MM.1S (cell line): ENCODE measurements at regions not wholly inside any gene's neighbourhood (a gene's known extent, or its start where the extent isn't known, plus 50 kb on each side); places are given as distances from the start of the nearest gene placed in this dataset.

Experiments used
- DNase-seq: peaks from one replicate; pipeline ENCODE4 v3.0.0-alpha.2; 2015
- H2AFZ ChIP-seq: fragments of 300-600 bp; sonication (generic); 2 replicates; pipeline ENCODE4 v1.6.0; 2016; ENCODE audit warnings: antibody characterized with exemption, low read length
- H3F3A ChIP-seq: fragments of 300-600 bp; sonication (generic); 2 replicates; pipeline ENCODE4 v1.6.1; 2016; ENCODE audit warnings: mild to moderate bottlenecking, antibody characterized with exemption, low read length, moderate library complexity, mixed read lengths; ENCODE audit not compliant: insufficient read depth
- H3K27ac ChIP-seq: fragments of 300-600 bp; sonication (generic); 2 replicates; pipeline ENCODE4 v1.5.1; 2016; ENCODE audit warnings: mild to moderate bottlenecking, low read length
- H3K27me3 ChIP-seq: fragments of 300-600 bp; sonication (generic); replicated peaks from 2 replicates; pipeline ENCODE4 v1.6.0; 2016; ENCODE audit warnings: low read length; ENCODE audit not compliant: insufficient read depth
- H3K36me3 ChIP-seq: fragments of 300-600 bp; sonication (generic); replicated peaks from 2 replicates; pipeline ENCODE4 v1.6.1; 2016; ENCODE audit warnings: mild to moderate bottlenecking, low read length, mixed read lengths; ENCODE audit not compliant: insufficient read depth
- H3K4me1 ChIP-seq: fragments of 300-600 bp; sonication (generic); 2 replicates; pipeline ENCODE4 v1.6.1; 2016; ENCODE audit warnings: low read length, mixed read lengths
- H3K4me2 ChIP-seq: fragments of 300-600 bp; sonication (generic); 2 replicates; pipeline ENCODE4 v1.6.0; 2016; ENCODE audit warnings: low read depth, low read length
- H3K4me3 ChIP-seq: fragments of 300-600 bp; sonication (generic); 2 replicates; pipeline ENCODE4 v1.5.1; 2016; ENCODE audit warnings: low read length, mixed read lengths
- H3K79me2 ChIP-seq: fragments of 300-600 bp; sonication (generic); 2 replicates; pipeline ENCODE4 v1.6.1; 2016; ENCODE audit warnings: mixed run types, low read length, mixed read lengths
- H3K9ac ChIP-seq: fragments of 300-600 bp; sonication (generic); 2 replicates; pipeline ENCODE4 v1.6.1; 2016; ENCODE audit warnings: low read length, mixed read lengths
- H3K9me2 ChIP-seq: fragments of 300-600 bp; sonication (generic); replicated peaks from 2 replicates; pipeline ENCODE4 v1.6.1; 2016; ENCODE audit warnings: mild to moderate bottlenecking, low read length, mixed read lengths; ENCODE audit not compliant: insufficient read depth
- H3K9me3 ChIP-seq: fragments of 300-600 bp; sonication (generic); replicated peaks from 2 replicates; pipeline ENCODE4 v1.6.1; 2016; ENCODE audit warnings: mild to moderate bottlenecking, low read length, mixed read lengths; ENCODE audit not compliant: insufficient read depth
- H4K20me1 ChIP-seq: fragments of 300-600 bp; sonication (generic); 2 replicates; pipeline ENCODE4 v1.6.1; 2016; ENCODE audit warnings: mild to moderate bottlenecking, low read length, moderate library complexity, mixed read lengths; ENCODE audit not compliant: insufficient read depth
- CTCF ChIP-seq: fragments of 300-600 bp; sonication (generic); IDR thresholded peaks from 2 replicates; pipeline ENCODE4 v1.5.1; 2016; ENCODE audit warnings: antibody characterized with exemption, low read length, mixed read lengths
- EZH2 ChIP-seq: fragments of 300-600 bp; sonication (generic); optimal IDR thresholded peaks from 2 replicates; pipeline ENCODE3; 2017; ENCODE audit warnings: low read depth, mild to moderate bottlenecking, antibody characterized with exemption, low read length, mixed read lengths
- EZH2phosphoT487 ChIP-seq: fragments of 300-600 bp; sonication (generic); IDR thresholded peaks from 2 replicates; pipeline ENCODE4 v1.6.1; 2018; ENCODE audit warnings: antibody characterized with exemption, low read length

GRCh38 chr12:75716291-75717025 is 205.0 kb upstream of the KRR1 start:
- H3K9me3 ChIP-seq, result no peaks in the 10 kb centered on the region
- H3K9ac ChIP-seq, result no peak overlapping the region
- no peak overlapping the region for H3K27ac ChIP-seq
- TF ChIP-seq CTCF (no peak), EZH2 (no peak)
- H3K36me3 ChIP-seq, result no peaks in the 10 kb centered on the region
- H3K4me1 ChIP-seq, result no peaks in the 10 kb centered on the region
- no peaks in the 10 kb centered on the region for H3K9me2 ChIP-seq
- H2AFZ ChIP-seq, result no peak overlapping the region
- no peaks in the 10 kb centered on the region for H3K27me3 ChIP-seq
- H4K20me1 ChIP-seq, result no peaks in the 10 kb centered on the region
- H3F3A ChIP-seq, result no peaks in the 10 kb centered on the region
- DNase-seq, result no peak
- H3K79me2 ChIP-seq, result no peaks in the 10 kb centered on the region
- no peak overlapping the region for H3K4me3 ChIP-seq
- no peak overlapping the region for H3K4me2 ChIP-seq

- TF ChIP-seq EZH2phosphoT487, result no peak
- no peak for TF ChIP-seq CTCF
- TF ChIP-seq EZH2, result no peak
- no peak overlapping the region for H3K4me3 ChIP-seq
- no peak overlapping the region for H2AFZ ChIP-seq
- H3F3A ChIP-seq, result no peaks in the 10 kb centered on the region
- no peaks in the 10 kb centered on the region for H3K9me3 ChIP-seq
- H3K79me2 ChIP-seq, result no peaks in the 10 kb centered on the region
- no peaks in the 10 kb centered on the region for H3K4me1 ChIP-seq
- H4K20me1 ChIP-seq, result no peaks in the 10 kb centered on the region
- H3K36me3 ChIP-seq, result no peaks in the 10 kb centered on the region
- H3K9me2 ChIP-seq, result no peaks in the 10 kb centered on the region
- H3K27ac ChIP-seq, result no peak overlapping the region
- no peak overlapping the region for H3K4me2 ChIP-seq
- H3K27me3 ChIP-seq, result no peaks in the 10 kb centered on the region
- DNase-seq, result no peak
- no peak overlapping the region for H3K9ac ChIP-seq
Measured at GRCh38 chr12:75715682-75716081, 204.3 kb upstream of the KRR1 start.

GRCh38 chr12:75715323-75715644 is 203.9 kb upstream of the KRR1 start:
- Histone ChIP-seq H3K27ac (no peak overlapping the region), H3K27me3 (no peaks in the 10 kb centered on the region), H3K4me2 (no peak overlapping the region), H3K9me3 (no peaks in the 10 kb centered on the region), H3K9ac (no peak overlapping the region), H3K79me2 (no peaks in the 10 kb centered on the region), H3K4me3 (no peak overlapping the region), H3F3A (no peaks in the 10 kb centered on the region), H3K9me2 (no peaks in the 10 kb centered on the region), H3K4me1 (no peaks in the 10 kb centered on the region), H4K20me1 (no peaks in the 10 kb centered on the region), H3K36me3 (no peaks in the 10 kb centered on the region), H2AFZ (no peak overlapping the region)
- no peak for DNase-seq
- no peak for TF ChIP-seq EZH2phosphoT487
- no peak for TF ChIP-seq EZH2
- no peak for TF ChIP-seq CTCF
